ENCODE measurements at regions not wholly inside any gene's neighbourhood (a gene's known extent, or its start where the extent isn't known, plus 50 kb on each side); places are given as distances from the start of the nearest gene placed in this dataset.
"Not testable (repeated sequence)": the region's sequence is repeated elsewhere in the genome, so short reads cannot be mapped to it uniquely, and the experiment has no call there.

DNA sequence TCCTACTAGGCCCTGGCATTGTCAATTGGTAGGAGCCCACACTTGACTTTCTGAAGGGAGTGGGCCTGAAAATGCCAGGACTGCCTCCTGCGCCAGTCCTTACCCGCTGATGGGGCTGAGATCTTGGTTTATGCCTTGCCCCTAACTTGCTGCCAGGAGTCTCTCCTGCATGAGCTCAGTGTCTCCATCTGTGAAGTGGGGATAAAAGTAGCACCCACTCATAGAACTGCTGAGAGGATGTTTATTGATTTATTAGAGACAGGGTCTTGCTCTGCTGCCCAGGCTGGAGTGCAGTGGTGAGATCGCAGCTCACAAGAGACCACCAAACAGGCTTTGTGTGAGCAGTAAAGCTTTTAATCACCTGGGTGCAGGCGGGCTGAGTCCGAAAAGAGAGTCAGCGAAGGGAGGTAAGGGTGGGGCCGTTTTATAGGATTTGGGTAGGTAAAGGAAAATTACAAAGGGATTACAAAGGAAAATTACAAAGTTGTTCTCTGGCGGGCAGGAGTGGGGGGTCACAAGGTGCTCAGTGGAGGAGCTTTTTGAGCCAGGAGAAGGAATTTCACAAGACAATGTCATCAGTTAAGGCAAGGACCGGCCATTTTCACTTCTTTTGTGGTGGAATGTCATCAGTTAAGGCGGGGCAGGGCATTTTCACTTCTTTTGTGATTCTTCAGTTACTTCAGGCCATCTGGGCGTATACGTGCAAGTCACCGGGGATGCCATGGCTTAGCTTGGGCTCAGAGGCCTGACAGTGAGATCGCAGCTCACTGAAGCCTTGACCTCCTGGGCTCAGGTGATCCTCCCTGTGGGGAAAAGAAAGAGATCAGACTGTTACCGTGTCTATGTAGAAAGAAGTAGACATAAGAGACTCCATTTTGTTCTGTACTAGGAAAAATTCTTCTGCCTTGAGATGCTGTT, 93.7 kb downstream of the LSM3 start:
- not testable (repeated sequence) for TF ChIP-seq CTCF (conservative IDR thresholded peaks at IDR 0.05 in 1 of 2, IDR thresholded peaks at IDR 0.05 in 1 of 2; ENCODE audit: extremely low read depth in 1 of 2, insufficient read depth in 1 of 2, low read depth in 1 of 2, low read length in 2 of 2); EZH2 (IDR thresholded peaks at IDR 0.05; ENCODE audit: borderline replicate concordance, low read length)
